ENCODE measurements at regions not wholly inside any gene's neighbourhood (a gene's known extent, or its start where the extent isn't known, plus 50 kb on each side); places are given as distances from the start of the nearest gene placed in this dataset.

DNA sequence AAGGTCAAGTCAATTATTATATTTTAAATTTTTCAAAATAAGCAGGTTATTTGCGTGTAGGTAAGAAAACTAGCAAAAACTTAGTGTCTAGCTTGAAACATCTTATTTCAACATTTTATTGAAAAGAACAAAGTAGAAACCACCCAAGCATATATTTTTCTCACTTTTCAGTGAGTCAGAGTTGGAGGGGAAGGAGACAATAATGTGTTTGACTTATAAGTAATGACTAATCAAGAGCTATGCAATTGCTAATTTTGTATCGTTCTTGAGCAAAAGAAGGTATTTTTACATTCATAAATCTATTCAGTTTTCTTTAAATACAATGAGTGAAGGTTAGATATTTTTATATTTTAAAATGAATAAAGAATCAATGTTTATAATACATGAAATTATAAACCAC lies 54.4 kb upstream of the P2RY1 start:
- no peak for TF ChIP-seq POLR2AphosphoS5 (IDR thresholded peaks at IDR 0.05)
- TF ChIP-seq POLR2A (IDR thresholded peaks at IDR 0.05), result no peak

Data from transverse colon (tissue), 3 donors.